ENCODE measurements at regions not wholly inside any gene's neighbourhood (a gene's known extent, or its start where the extent isn't known, plus 50 kb on each side); places are given as distances from the start of the nearest gene placed in this dataset.

DNA sequence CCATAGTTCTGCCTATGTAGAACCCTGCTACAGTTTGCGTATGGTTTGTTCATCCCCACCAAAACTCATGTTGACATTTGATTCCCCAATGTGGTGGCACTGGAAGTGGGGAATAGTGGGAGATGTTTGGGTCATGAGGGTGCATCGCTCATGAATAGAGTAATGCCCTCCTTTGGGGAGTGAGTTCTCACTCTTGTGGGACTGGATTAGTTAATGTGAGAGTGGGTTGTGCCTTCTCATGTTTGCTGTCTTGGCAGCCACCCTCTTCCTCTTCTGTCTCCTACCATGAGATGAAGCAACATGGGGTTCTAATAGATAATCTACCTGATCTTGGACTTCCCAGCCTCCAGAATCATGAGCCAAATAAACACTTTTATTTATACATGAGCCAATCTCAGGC is 237.2 kb upstream of the APCDD1 start:
- Histone ChIP-seq H3K4me2 (ENCODE audit: unreplicated experiment) (no peak overlapping the region), H3K27me3 (replicated peaks; ENCODE audit: insufficient read depth) (no peaks in the 10 kb centered on the region; the same call in 1 of the 2 replicates), H3K79me2 (ENCODE audit: insufficient read depth) (no peaks in the 10 kb centered on the region), H3K4me1 (ENCODE audit: insufficient read depth) (no peaks in the 10 kb centered on the region), H2AFZ (no peak overlapping the region), H4K20me1 (ENCODE audit: insufficient read depth) (no peaks in the 10 kb centered on the region), H3K27ac (no peak overlapping the region), H3K36me3 (ENCODE audit: low read depth) (no peaks in the 10 kb centered on the region), H3K9me3 (ENCODE audit: low read depth) (no peaks in the 10 kb centered on the region), H3F3A (ENCODE audit: insufficient read depth) (no peaks in the 10 kb centered on the region), H3K4me3 (no peak overlapping the region), H3K9ac (no peak overlapping the region), H3K9me2 (ENCODE audit: insufficient read depth) (no peaks in the 10 kb centered on the region)
- DNase-seq: no peak
- 56 to 67% methylated on average over 2 of the region's 2 CpGs for WGBS, 2 experiments (ENCODE audit: low coverage in 1 of 2, low lambda C conversion rate in 2 of 2, missing lambda C conversion rate in 2 of 2)
- in situ Hi-C loops (cut with MboI): no loop called here
- TF ChIP-seq EZH2 (IDR thresholded peaks at IDR 0.05; ENCODE audit: insufficient read depth, poor library complexity, severe bottlenecking) (no peak), EZH2phosphoT487 (IDR thresholded peaks at IDR 0.05; ENCODE audit: insufficient read depth, low read depth) (no peak)

- Histone ChIP-seq H3K4me3 (no peak overlapping the region), H3K9ac (no peak overlapping the region), H3K36me3 (ENCODE audit: low read depth) (no peaks in the 10 kb centered on the region), H3F3A (ENCODE audit: insufficient read depth) (no peaks in the 10 kb centered on the region; the same call in 1 of the 2 replicates), H4K20me1 (ENCODE audit: insufficient read depth) (no peaks in the 10 kb centered on the region), H3K79me2 (ENCODE audit: insufficient read depth) (no peaks in the 10 kb centered on the region), H3K27me3 (replicated peaks; ENCODE audit: insufficient read depth) (no peaks in the 10 kb centered on the region), H3K9me3 (ENCODE audit: low read depth) (no peaks in the 10 kb centered on the region), H2AFZ (no peak overlapping the region), H3K27ac (no peak overlapping the region), H3K4me1 (ENCODE audit: insufficient read depth) (peaks cover under 1% of the 10 kb centered on the region; the same call in 1 of the 2 replicates), H3K4me2 (ENCODE audit: unreplicated experiment) (no peak overlapping the region), H3K9me2 (ENCODE audit: insufficient read depth) (no peaks in the 10 kb centered on the region)
- in situ Hi-C loops (cut with MboI): no loop called here
- no peak for DNase-seq
- no peak for TF ChIP-seq EZH2phosphoT487 (IDR thresholded peaks at IDR 0.05; ENCODE audit: insufficient read depth, low read depth)
- no peak for TF ChIP-seq EZH2 (IDR thresholded peaks at IDR 0.05; ENCODE audit: insufficient read depth, poor library complexity, severe bottlenecking)
- 87 to 89% methylated on average over 6 of the region's 6 CpGs for WGBS, 2 experiments (ENCODE audit: low coverage in 1 of 2, low lambda C conversion rate in 2 of 2, missing lambda C conversion rate in 2 of 2)
Observed at GRCh38 chr18:10225300-10225699, 229.1 kb upstream of the APCDD1 start.

DNA sequence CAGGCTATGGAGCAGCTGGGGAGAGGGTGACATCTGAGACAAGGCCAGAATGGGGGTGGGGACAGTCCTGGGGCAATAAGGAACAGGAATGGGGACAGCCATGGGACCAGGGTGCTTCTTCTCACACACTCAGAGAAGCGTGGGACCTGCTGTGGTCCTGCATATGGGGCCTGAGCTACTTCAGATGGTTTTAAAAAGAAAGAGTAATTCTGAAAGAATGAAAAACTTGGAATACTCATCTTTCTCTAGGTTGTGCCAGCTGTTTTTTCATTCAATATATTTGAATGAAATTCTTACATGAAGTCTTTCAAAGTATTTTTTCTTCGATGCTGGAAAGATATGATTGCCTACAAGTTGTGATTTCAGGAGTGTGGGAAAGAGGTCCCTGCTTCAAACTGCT is 227.5 kb upstream of the APCDD1 start:
- no peaks in the 10 kb centered on the region for H3K27me3 ChIP-seq (replicated peaks; ENCODE audit: insufficient read depth)
- no peak for TF ChIP-seq EZH2 (IDR thresholded peaks at IDR 0.05; ENCODE audit: insufficient read depth, poor library complexity, severe bottlenecking)
- TF ChIP-seq EZH2phosphoT487 (IDR thresholded peaks at IDR 0.05; ENCODE audit: insufficient read depth, low read depth): no peak
- DNase-seq: peak; percentile 57
- H3F3A ChIP-seq (ENCODE audit: insufficient read depth): no peaks in the 10 kb centered on the region; the same call in 1 of the 2 replicates
- H3K36me3 ChIP-seq (ENCODE audit: low read depth): no peaks in the 10 kb centered on the region
- no peaks in the 10 kb centered on the region for H3K79me2 ChIP-seq (ENCODE audit: insufficient read depth)
- no peak overlapping the region; the same call in 1 of the 2 replicates for H2AFZ ChIP-seq
- H3K9ac ChIP-seq: no peak overlapping the region
- no peaks in the 10 kb centered on the region for H4K20me1 ChIP-seq (ENCODE audit: insufficient read depth)
- H3K4me3 ChIP-seq: no peak overlapping the region
- H3K27ac ChIP-seq: no peak overlapping the region
- H3K9me3 ChIP-seq (ENCODE audit: low read depth): no peaks in the 10 kb centered on the region
- H3K4me1 ChIP-seq (ENCODE audit: insufficient read depth): peaks cover 4% of the 10 kb centered on the region; the same call in 1 of the 2 replicates
- 24 to 41% methylated on average over 2 of the region's 2 CpGs for WGBS, 2 experiments (ENCODE audit: low coverage in 1 of 2, low lambda C conversion rate in 2 of 2, missing lambda C conversion rate in 2 of 2)
- H3K9me2 ChIP-seq (ENCODE audit: insufficient read depth): no peaks in the 10 kb centered on the region
- peak overlapping the region; percentile 12 for H3K4me2 ChIP-seq (ENCODE audit: unreplicated experiment)
- in situ Hi-C loops (cut with MboI): no loop called here

GRCh38 chr18:10228326-10228725 is 226.1 kb upstream of the APCDD1 start:
- H3K9me2 ChIP-seq (ENCODE audit: insufficient read depth): no peaks in the 10 kb centered on the region
- H3K79me2 ChIP-seq (ENCODE audit: insufficient read depth): no peaks in the 10 kb centered on the region
- no peaks in the 10 kb centered on the region; the same call in 1 of the 2 replicates for H3F3A ChIP-seq (ENCODE audit: insufficient read depth)
- no peaks in the 10 kb centered on the region for H3K9me3 ChIP-seq (ENCODE audit: low read depth)
- H3K9ac ChIP-seq: no peak overlapping the region
- peaks cover 4% of the 10 kb centered on the region; the same call in 1 of the 2 replicates for H3K4me1 ChIP-seq (ENCODE audit: insufficient read depth)
- TF ChIP-seq EZH2phosphoT487 (IDR thresholded peaks at IDR 0.05; ENCODE audit: insufficient read depth, low read depth) (no peak), EZH2 (IDR thresholded peaks at IDR 0.05; ENCODE audit: insufficient read depth, poor library complexity, severe bottlenecking) (no peak)
- no peak for DNase-seq
- in situ Hi-C loops (cut with MboI): no loop called here
- no peaks in the 10 kb centered on the region for H4K20me1 ChIP-seq (ENCODE audit: insufficient read depth)
- no peak overlapping the region for H3K4me3 ChIP-seq
- no peak overlapping the region for H2AFZ ChIP-seq
- H3K27ac ChIP-seq: no peak overlapping the region
- H3K27me3 ChIP-seq (replicated peaks; ENCODE audit: insufficient read depth): no peaks in the 10 kb centered on the region
- H3K4me2 ChIP-seq (ENCODE audit: unreplicated experiment): no peak overlapping the region
- no peaks in the 10 kb centered on the region for H3K36me3 ChIP-seq (ENCODE audit: low read depth)

DNA sequence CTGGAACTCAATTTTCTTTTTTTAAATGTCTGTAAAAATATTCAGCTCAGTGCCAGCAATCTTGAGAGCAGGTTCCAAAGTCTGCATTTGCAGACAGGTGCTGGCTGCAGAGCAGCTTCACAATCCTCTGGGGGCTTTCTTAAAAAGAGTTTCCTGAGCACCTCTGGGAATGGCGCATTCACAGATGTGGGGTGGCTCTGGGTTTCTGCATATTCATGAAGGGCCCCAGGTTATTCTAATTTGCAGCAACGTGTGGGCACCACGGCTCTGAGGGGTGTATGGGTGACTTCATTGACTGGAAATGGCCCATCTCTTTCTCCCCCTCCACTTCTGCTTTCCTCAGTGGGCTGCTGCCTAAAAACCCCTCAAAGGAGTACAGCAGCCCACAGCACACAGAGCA is 225.0 kb upstream of the APCDD1 start:
- in situ Hi-C loops (cut with MboI): no loop called here
- Histone ChIP-seq H3K27ac (no peak overlapping the region), H4K20me1 (ENCODE audit: insufficient read depth) (no peaks in the 10 kb centered on the region), H3K4me3 (no peak overlapping the region), H3K36me3 (ENCODE audit: low read depth) (no peaks in the 10 kb centered on the region), H3K9me2 (ENCODE audit: insufficient read depth) (no peaks in the 10 kb centered on the region), H3K27me3 (replicated peaks; ENCODE audit: insufficient read depth) (no peaks in the 10 kb centered on the region), H3K9ac (no peak overlapping the region), H3F3A (ENCODE audit: insufficient read depth) (peaks cover 9% of the 10 kb centered on the region), H2AFZ (no peak overlapping the region), H3K79me2 (ENCODE audit: insufficient read depth) (no peaks in the 10 kb centered on the region), H3K4me2 (ENCODE audit: unreplicated experiment) (no peak overlapping the region), H3K9me3 (ENCODE audit: low read depth) (no peaks in the 10 kb centered on the region), H3K4me1 (ENCODE audit: insufficient read depth) (peaks cover 12% of the 10 kb centered on the region)
- no peak for DNase-seq
- TF ChIP-seq EZH2 (IDR thresholded peaks at IDR 0.05; ENCODE audit: insufficient read depth, poor library complexity, severe bottlenecking) (no peak), EZH2phosphoT487 (IDR thresholded peaks at IDR 0.05; ENCODE audit: insufficient read depth, low read depth) (no peak)
- WGBS, 2 experiments (ENCODE audit: low coverage in 1 of 2, low lambda C conversion rate in 2 of 2, missing lambda C conversion rate in 2 of 2): 84 to 91% methylated on average over 3 of the region's 3 CpGs

Measured in GM23248 (cell line).